GM18505 (cell line): ENCODE measurements at regions not wholly inside any gene's neighbourhood (a gene's known extent, or its start where the extent isn't known, plus 50 kb on each side); places are given as distances from the start of the nearest gene placed in this dataset.
"Not testable (repeated sequence)": the region's sequence is repeated elsewhere in the genome, so short reads cannot be mapped to it uniquely, and the experiment has no call there.

Experiments
- ATAC-seq: cut with Tn5 transposase; IDR thresholded peaks from one replicate; pipeline ENCODE4 v1.9.1; 2021; ENCODE audit not compliant: unreplicated experiment
- POLR2A ChIP-seq: IDR thresholded peaks from 4 replicates; pipeline ENCODE4 v1.6.1; 2011; ENCODE audit warnings: borderline replicate concordance; ENCODE audit not compliant: insufficient read depth, insufficient read length; ENCODE audit errors: extremely low read depth

GRCh38 chr21:25170681-25171080 lies 436.6 kb downstream of the MRPL39 start:
- no peak for TF ChIP-seq POLR2A
- ATAC-seq, result no peak

GRCh38 chr21:25169370-25169769 lies 437.9 kb downstream of the MRPL39 start:
- ATAC-seq, result no peak
- no peak for TF ChIP-seq POLR2A

DNA sequence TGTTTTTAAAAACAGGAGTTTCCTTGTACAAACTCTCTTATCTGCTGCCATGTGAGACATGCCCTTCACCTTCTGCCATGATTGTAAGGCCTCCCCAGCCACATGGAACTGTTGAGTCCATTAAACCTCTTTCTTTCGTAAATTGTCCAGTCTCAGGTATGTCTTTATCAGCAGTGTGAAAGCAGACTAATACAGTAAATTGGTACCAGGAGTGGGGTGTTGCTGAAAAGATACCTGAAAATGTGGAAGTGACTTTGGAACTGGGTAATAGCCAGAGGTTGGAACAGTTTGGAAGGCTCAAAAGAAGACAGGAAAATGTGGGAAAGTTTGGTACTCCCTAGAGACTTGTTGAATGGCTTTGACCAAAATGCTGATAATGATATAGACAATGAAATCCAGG lies 440.4 kb downstream of the MRPL39 start:
- not testable (repeated sequence) for ATAC-seq

DNA sequence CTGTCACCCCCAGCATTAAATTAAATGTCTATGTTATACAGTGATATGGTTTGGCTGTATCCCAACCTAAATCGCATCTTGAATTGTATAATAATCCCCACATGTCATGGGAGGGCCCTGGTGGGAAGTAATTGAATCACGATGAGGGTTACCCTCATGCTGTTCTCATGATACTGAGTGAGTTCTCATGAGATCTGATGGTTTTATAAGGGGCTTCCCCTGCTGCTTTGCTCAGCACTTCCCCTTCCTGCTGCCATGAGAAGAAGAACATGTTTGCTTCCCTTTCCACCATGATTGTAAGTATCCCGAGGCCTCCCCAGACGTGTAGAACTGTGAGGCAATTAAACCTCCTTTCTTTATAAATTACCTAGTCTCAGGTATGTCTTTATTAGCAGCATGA lies 445.7 kb downstream of the MRPL39 start:
- no peak for TF ChIP-seq POLR2A
- no peak for ATAC-seq

GRCh38 chr21:25155020-25155419 lies 452.3 kb downstream of the MRPL39 start:
- ATAC-seq, result not testable (repeated sequence)

DNA sequence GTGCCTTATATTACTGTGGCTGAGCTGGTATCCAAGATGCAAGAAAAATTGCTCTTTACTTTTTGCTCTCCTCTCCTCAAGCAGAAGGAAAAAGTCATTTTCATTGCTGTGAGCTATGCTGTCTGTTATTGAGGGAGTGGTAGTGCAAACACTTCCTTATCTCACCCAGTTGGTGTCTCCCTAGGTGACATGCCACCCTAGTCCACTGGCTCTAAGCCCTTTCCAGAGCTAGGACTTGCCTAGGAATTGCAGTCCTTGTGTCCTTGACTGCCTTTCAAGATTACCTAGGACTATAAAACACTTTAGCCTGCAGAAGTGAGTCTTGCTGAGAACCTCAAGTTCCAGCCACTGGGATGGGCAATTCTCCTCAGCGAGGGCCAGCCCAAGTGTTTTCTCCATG lies 458.3 kb downstream of the MRPL39 start:
- no peak for ATAC-seq
- no peak for TF ChIP-seq POLR2A

GRCh38 chr21:25139414-25139813 lies 467.9 kb downstream of the MRPL39 start:
- no peak for ATAC-seq
- no peak for TF ChIP-seq POLR2A

GRCh38 chr21:25133939-25134338 lies 473.3 kb downstream of the MRPL39 start:
- no peak for ATAC-seq
- TF ChIP-seq POLR2A, result no peak

DNA sequence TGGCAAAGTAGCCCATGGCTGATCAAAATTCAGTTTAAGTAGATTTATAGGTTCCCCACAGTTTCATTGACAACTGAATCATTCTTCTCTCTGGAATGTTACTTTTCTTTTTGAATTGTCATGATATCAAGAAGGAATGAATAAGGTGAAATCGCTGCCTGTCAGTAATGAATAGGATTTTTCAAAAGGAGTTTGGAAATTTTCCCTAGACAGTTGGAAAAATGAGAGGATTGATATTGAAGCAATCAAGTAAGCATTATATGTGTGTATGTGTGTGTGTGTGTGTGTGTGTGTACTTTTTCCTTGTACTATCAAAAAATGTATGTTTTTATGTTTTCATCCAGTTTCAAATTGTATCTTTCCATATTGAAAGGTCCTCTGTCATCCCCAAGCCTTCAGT lies 479.5 kb downstream of the MRPL39 start:
- no peak for TF ChIP-seq POLR2A
- no peak for ATAC-seq

DNA sequence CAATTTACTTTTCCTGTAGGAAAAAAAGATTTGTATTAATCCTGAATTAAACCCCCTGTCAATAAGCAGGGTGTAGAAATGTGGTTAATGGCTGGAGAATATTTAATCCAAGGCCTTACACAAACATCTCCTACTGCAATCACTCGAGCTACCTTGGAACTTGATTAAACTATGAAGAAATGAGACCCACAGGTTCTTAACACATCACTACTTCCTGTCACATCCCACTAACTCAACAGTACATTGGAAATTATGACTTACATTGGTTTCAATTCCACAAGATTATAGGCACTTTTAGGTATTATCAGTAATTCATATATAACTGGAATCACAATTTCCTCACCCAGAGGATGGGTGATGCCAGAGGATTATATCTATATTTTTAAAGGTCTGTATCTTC lies 480.3 kb downstream of the MRPL39 start:
- no peak for TF ChIP-seq POLR2A
- no peak for ATAC-seq

DNA sequence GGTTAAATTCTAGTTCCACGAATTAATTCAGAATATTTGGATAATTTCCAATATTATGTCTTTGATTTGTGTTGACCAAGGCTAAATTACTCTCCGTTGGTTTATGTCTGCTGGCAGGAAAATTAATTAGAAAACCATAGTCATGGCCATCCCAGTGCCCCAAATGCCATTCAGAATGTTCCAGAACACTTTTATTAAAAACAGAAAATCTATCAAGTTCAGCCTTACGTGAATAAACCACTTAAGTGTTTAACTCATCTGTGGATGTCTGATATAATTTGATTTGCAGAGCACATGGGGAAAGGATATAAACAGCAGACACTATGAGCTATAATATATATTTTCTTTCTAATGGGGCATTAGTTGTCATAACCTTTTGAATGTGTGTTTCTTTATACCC lies 480.7 kb downstream of the MRPL39 start:
- no peak for ATAC-seq
- TF ChIP-seq POLR2A, result no peak

GRCh38 chr21:25118648-25119047 lies 488.6 kb downstream of the MRPL39 start:
- no peak for ATAC-seq
- no peak for TF ChIP-seq POLR2A

- TF ChIP-seq POLR2A, result no peak
- peak; percentile 87 for ATAC-seq
These were observed 492.3 kb downstream of the MRPL39 start for GRCh38 chr21:25115021-25115420.

DNA sequence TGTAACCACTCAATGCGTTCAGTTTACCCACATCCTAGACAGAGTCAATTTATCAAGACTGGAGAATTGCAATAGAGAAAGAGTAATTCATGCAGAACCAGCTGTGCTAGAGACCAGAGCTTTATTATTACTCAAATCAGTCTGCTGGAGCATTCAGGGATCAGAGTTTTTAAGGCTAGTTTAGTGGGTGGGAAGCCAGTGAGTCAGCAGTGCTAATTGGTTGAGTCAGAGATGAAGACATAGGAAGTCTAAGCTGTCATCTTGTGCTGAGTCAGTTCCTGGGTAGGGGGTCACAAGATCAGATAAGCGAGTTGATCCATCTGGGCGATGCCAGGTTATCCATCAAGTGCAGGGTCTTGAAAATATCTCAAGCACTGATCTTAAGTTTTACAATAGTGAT lies 499.6 kb downstream of the MRPL39 start:
- TF ChIP-seq POLR2A, result no peak
- no peak for ATAC-seq

GRCh38 chr21:25103500-25104207 lies 503.6 kb downstream of the MRPL39 start:
- no peak for TF ChIP-seq POLR2A
- no peak for ATAC-seq
